PC-9 (cell line): ENCODE measurements at regions not wholly inside any gene's neighbourhood (a gene's known extent, or its start where the extent isn't known, plus 50 kb on each side); places are given as distances from the start of the nearest gene placed in this dataset.

ENCODE experiments used
- BruUV-seq: library from RNA; stranded (reverse); fragments of 400-500 nt; replicated peaks from 2 replicates; lab custom pipeline; 2021; lab: Mats Ljungman, UMichigan
- CTCF ChIA-PET: fragments of 300-600 bp; sonication (Branson Sonifier 250); formaldehyde crosslinking; loops from one replicate; lab custom pipeline; 2022; ENCODE audit warnings: antibody characterized with exemption; lab: Charles Lee
- POLR2A ChIA-PET: fragments of 300-600 bp; sonication (Branson Sonifier 250); formaldehyde crosslinking; loops from one replicate; lab custom pipeline; 2022; ENCODE audit warnings: antibody characterized with exemption; ENCODE audit not compliant: unreplicated experiment; lab: Charles Lee
- DNase-seq, 2 experiments: peaks; one replicate each; pipeline versions ENCODE4 v3.0.0 to v3.0.0-alpha.2; 2015 to 2022; ENCODE audit warnings: mixed read lengths in 1 of 2
- H2AFZ ChIP-seq: fragments of 200-600 bp; sonication (generic); 2 replicates; pipeline ENCODE4 v1.8.1; 2017; ENCODE audit warnings: antibody characterized with exemption
- H3F3A ChIP-seq: fragments of 200-600 bp; sonication (generic); 2 replicates; pipeline ENCODE4 v1.8.1; 2017; ENCODE audit warnings: antibody characterized with exemption, mild to moderate bottlenecking, low read depth; ENCODE audit not compliant: insufficient read depth
- H3K27ac ChIP-seq: fragments of 200-600 bp; sonication (generic); 2 replicates; pipeline ENCODE4 v1.6.1; 2016; ENCODE audit warnings: mixed run types
- H3K27me3 ChIP-seq: fragments of 200-600 bp; sonication (generic); 2 replicates; pipeline ENCODE4 v1.6.1; 2016; ENCODE audit warnings: low read depth, mixed run types; ENCODE audit not compliant: insufficient read depth
- H3K36me3 ChIP-seq: fragments of 200-600 bp; sonication (generic); 2 replicates; pipeline ENCODE4 v1.6.1; 2016; ENCODE audit warnings: low read depth, mixed run types
- H3K4me1 ChIP-seq: fragments of 200-600 bp; sonication (generic); replicated peaks from 2 replicates; pipeline ENCODE4 v1.6.1; 2016; ENCODE audit warnings: mixed run types; ENCODE audit not compliant: insufficient read depth
- H3K4me2 ChIP-seq: fragments of 200-600 bp; sonication (generic); 2 replicates; pipeline ENCODE4 v1.6.1; 2017; ENCODE audit warnings: mixed run types
- H3K4me3 ChIP-seq: fragments of 200-600 bp; sonication (generic); 2 replicates; pipeline ENCODE4 v1.6.1; 2016; ENCODE audit warnings: mixed run types
- H3K79me2 ChIP-seq: fragments of 200-600 bp; sonication (generic); 2 replicates; pipeline ENCODE4 v1.6.1; 2017; ENCODE audit warnings: low read depth, mixed run types
- H3K9me2 ChIP-seq: fragments of 200-600 bp; sonication (generic); 2 replicates; pipeline ENCODE4 v1.8.1; 2017; ENCODE audit warnings: mild to moderate bottlenecking; ENCODE audit not compliant: insufficient read depth
- H3K9me3 ChIP-seq: fragments of 200-600 bp; sonication (generic); 2 replicates; pipeline ENCODE4 v1.8.1; 2016; ENCODE audit warnings: low read depth; ENCODE audit not compliant: insufficient read depth
- H4K20me1 ChIP-seq: fragments of 200-600 bp; sonication (generic); 2 replicates; pipeline ENCODE4 v1.8.1; 2017; ENCODE audit not compliant: insufficient read depth
- CTCF ChIP-seq: fragments of 200-600 bp; sonication (generic); conservative IDR thresholded peaks from 2 replicates; pipeline ENCODE4 v1.6.1; 2017; ENCODE audit warnings: mixed run types, antibody characterized with exemption, mild to moderate bottlenecking, moderate library complexity
- EZH2 ChIP-seq: fragments of 200-600 bp; sonication (generic); IDR thresholded peaks from 2 replicates; pipeline ENCODE4 v1.8.0; 2017; ENCODE audit warnings: antibody characterized with exemption, low read depth
- intact Hi-C: fragments of 100-400 bp; cut with micrococcal nuclease; formaldehyde crosslinking; loops from one replicate; pipeline ENCODE4 v1.10.0; 2022; ENCODE audit not compliant: unreplicated experiment

- ChIA-PET POLR2A (no interaction called here), CTCF (no interaction called here)
- no peaks in the 10 kb centered on the region for H3K9me3 ChIP-seq
- no peaks in the 10 kb centered on the region for H3K4me1 ChIP-seq
- H3K27ac ChIP-seq: no peak overlapping the region
- no peak overlapping the region for H3K4me2 ChIP-seq
- H3K36me3 ChIP-seq: no peaks in the 10 kb centered on the region
- no peak for DNase-seq
- no peaks in the 10 kb centered on the region for H4K20me1 ChIP-seq
- no peaks in the 10 kb centered on the region for H3K79me2 ChIP-seq
- no peaks in the 10 kb centered on the region for H3K9me2 ChIP-seq
- H3K27me3 ChIP-seq: no peaks in the 10 kb centered on the region
- H3F3A ChIP-seq: no peaks in the 10 kb centered on the region
- intact Hi-C loops: no loop called here
- H3K4me3 ChIP-seq: no peak overlapping the region
- TF ChIP-seq EZH2 (no peak), CTCF (no peak)
- no peak overlapping the region for H2AFZ ChIP-seq
- no TSS peak for BruUV-seq
These were observed 492.7 kb upstream of the MGAT4C start for GRCh38 chr12:86748894-86749293.

DNA sequence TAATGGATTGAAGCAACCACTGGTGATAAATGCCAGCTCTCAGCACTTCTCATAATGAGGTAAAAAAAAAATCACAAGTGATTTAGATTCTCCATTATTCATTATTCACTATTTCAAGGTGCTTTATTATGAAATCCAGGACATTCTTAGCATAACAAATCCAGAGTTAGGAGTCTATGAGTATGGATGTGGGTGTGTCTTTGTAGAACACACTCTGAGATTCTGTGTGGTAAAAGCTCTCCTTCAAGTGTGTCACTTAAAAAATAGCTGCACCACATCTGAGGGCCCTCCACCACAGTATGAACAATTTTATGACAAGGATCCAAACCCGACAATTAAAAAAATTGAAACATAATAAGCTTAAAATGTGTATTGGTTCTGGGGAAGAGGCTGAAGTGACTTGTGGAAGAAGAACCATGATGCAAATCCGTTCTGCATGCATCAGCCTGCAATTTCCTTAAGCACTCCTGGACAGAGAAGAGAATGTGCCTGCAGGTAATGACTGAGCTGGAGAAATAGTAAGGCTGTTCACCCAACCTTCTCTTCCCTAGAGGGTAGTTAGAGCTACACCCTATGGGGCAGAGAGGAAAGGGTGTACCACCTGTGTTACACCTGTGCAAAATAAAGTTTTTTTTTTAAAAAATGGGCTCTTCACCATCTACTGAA is 488.5 kb upstream of the MGAT4C start:
- BruUV-seq: no TSS peak
- H3K4me3 ChIP-seq: no peak overlapping the region

GRCh38 chr12:86743875-86744536 is 487.8 kb upstream of the MGAT4C start:
- no peak for TF ChIP-seq CTCF
- TF ChIP-seq EZH2: no peak
- BruUV-seq: no TSS peak
- no peaks in the 10 kb centered on the region for H3K9me2 ChIP-seq
- no peaks in the 10 kb centered on the region for H3K79me2 ChIP-seq
- no peak overlapping the region for H3K4me3 ChIP-seq
- H2AFZ ChIP-seq: no peak overlapping the region
- H4K20me1 ChIP-seq: no peaks in the 10 kb centered on the region
- H3K4me1 ChIP-seq: no peaks in the 10 kb centered on the region
- no peak for DNase-seq
- intact Hi-C loops: no loop called here
- H3K27ac ChIP-seq: no peak overlapping the region
- no peaks in the 10 kb centered on the region for H3F3A ChIP-seq
- no peaks in the 10 kb centered on the region for H3K9me3 ChIP-seq
- ChIA-PET CTCF (interaction anchor here (0.6 kb wide), 1 partner anchor 18 kb away, joined by 5 read pairs; no protein-coding TSS in a partner anchor), POLR2A (no interaction called here)
- H3K36me3 ChIP-seq: no peaks in the 10 kb centered on the region
- no peaks in the 10 kb centered on the region for H3K27me3 ChIP-seq
- H3K4me2 ChIP-seq: no peak overlapping the region

More for the DNA sequence above, 488.5 kb upstream of the MGAT4C start:
- ChIA-PET CTCF (interaction anchor here (0.6 kb wide), 1 partner anchor 17 kb away, joined by 5 read pairs; no protein-coding TSS in a partner anchor), POLR2A (no interaction called here)
- H2AFZ ChIP-seq: no peak overlapping the region
- no peaks in the 10 kb centered on the region for H4K20me1 ChIP-seq
- no peak overlapping the region for H3K27ac ChIP-seq
- intact Hi-C loops: no loop called here
- no peaks in the 10 kb centered on the region for H3K27me3 ChIP-seq
- no peak for DNase-seq
- H3F3A ChIP-seq: no peaks in the 10 kb centered on the region
- H3K36me3 ChIP-seq: no peaks in the 10 kb centered on the region
- TF ChIP-seq EZH2: no peak
- no peak for TF ChIP-seq CTCF
- H3K79me2 ChIP-seq: no peaks in the 10 kb centered on the region
- H3K4me1 ChIP-seq: no peaks in the 10 kb centered on the region
- H3K9me3 ChIP-seq: no peaks in the 10 kb centered on the region
- no peak overlapping the region for H3K4me2 ChIP-seq
- no peaks in the 10 kb centered on the region for H3K9me2 ChIP-seq
